ENCODE measurements at regions not wholly inside any gene's neighbourhood (a gene's known extent, or its start where the extent isn't known, plus 50 kb on each side); places are given as distances from the start of the nearest gene placed in this dataset.

DNA sequence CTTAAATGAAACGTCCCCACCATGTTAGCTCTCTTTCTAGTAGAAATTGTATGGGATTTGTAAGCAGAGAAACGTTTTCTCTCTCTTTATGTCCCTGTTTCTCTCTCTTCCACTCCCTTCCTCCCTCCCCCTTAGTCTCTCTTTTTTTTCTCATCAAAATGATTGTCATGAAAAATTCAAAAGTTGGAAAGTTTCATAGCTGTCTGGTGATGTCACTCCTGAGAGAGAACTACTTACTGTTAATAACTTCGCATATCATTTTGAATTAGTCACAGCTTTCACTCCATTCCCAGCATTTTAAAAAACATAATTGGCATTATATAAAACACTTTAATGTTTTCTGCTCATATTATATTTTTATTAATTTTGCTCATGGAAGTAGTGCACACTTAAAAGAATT lies 331.1 kb downstream of the C3orf38 start:
- TF ChIP-seq, protein P1, sequence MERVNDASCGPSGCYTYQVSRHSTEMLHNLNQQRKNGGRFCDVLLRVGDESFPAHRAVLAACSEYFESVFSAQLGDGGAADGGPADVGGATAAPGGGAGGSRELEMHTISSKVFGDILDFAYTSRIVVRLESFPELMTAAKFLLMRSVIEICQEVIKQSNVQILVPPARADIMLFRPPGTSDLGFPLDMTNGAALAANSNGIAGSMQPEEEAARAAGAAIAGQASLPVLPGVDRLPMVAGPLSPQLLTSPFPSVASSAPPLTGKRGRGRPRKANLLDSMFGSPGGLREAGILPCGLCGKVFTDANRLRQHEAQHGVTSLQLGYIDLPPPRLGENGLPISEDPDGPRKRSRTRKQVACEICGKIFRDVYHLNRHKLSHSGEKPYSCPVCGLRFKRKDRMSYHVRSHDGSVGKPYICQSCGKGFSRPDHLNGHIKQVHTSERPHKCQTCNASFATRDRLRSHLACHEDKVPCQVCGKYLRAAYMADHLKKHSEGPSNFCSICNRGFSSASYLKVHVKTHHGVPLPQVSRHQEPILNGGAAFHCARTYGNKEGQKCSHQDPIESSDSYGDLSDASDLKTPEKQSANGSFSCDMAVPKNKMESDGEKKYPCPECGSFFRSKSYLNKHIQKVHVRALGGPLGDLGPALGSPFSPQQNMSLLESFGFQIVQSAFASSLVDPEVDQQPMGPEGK (CRISPR knock-in tag; IDR thresholded peaks at IDR 0.05; ENCODE audit: borderline replicate concordance): no peak
- no peak for TF ChIP-seq BACH2 (CRISPR knock-in tag; IDR thresholded peaks at IDR 0.05; ENCODE audit: borderline replicate concordance)
- TF ChIP-seq ZFP3 (CRISPR knock-in tag; IDR thresholded peaks at IDR 0.05): no peak
- TF ChIP-seq, protein P2, sequence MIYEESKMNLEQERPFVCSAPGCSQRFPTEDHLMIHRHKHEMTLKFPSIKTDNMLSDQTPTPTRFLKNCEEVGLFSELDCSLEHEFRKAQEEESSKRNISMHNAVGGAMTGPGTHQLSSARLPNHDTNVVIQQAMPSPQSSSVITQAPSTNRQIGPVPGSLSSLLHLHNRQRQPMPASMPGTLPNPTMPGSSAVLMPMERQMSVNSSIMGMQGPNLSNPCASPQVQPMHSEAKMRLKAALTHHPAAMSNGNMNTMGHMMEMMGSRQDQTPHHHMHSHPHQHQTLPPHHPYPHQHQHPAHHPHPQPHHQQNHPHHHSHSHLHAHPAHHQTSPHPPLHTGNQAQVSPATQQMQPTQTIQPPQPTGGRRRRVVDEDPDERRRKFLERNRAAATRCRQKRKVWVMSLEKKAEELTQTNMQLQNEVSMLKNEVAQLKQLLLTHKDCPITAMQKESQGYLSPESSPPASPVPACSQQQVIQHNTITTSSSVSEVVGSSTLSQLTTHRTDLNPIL (CRISPR knock-in tag; IDR thresholded peaks at IDR 0.05; ENCODE audit: low read depth): no peak
- TF ChIP-seq RARB (CRISPR knock-in tag; IDR thresholded peaks at IDR 0.05): no peak
- TF ChIP-seq, protein P3, sequence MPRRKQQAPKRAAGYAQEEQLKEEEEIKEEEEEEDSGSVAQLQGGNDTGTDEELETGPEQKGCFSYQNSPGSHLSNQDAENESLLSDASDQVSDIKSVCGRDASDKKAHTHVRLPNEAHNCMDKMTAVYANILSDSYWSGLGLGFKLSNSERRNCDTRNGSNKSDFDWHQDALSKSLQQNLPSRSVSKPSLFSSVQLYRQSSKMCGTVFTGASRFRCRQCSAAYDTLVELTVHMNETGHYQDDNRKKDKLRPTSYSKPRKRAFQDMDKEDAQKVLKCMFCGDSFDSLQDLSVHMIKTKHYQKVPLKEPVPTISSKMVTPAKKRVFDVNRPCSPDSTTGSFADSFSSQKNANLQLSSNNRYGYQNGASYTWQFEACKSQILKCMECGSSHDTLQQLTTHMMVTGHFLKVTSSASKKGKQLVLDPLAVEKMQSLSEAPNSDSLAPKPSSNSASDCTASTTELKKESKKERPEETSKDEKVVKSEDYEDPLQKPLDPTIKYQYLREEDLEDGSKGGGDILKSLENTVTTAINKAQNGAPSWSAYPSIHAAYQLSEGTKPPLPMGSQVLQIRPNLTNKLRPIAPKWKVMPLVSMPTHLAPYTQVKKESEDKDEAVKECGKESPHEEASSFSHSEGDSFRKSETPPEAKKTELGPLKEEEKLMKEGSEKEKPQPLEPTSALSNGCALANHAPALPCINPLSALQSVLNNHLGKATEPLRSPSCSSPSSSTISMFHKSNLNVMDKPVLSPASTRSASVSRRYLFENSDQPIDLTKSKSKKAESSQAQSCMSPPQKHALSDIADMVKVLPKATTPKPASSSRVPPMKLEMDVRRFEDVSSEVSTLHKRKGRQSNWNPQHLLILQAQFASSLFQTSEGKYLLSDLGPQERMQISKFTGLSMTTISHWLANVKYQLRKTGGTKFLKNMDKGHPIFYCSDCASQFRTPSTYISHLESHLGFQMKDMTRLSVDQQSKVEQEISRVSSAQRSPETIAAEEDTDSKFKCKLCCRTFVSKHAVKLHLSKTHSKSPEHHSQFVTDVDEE (CRISPR knock-in tag; IDR thresholded peaks at IDR 0.05): no peak
- no peak for TF ChIP-seq ARNTL (CRISPR knock-in tag; IDR thresholded peaks at IDR 0.05; ENCODE audit: borderline replicate concordance, low read depth)
- no peak for TF ChIP-seq PPARA (CRISPR knock-in tag; IDR thresholded peaks at IDR 0.05; ENCODE audit: borderline replicate concordance)
- TF ChIP-seq ZNF70 (CRISPR knock-in tag; IDR thresholded peaks at IDR 0.05): no peak
- TF ChIP-seq ZC3H10 (CRISPR knock-in tag; IDR thresholded peaks at IDR 0.05): no peak
- no peak for TF ChIP-seq ZFP30 (CRISPR knock-in tag; IDR thresholded peaks at IDR 0.05)
- TF ChIP-seq, protein P4, sequence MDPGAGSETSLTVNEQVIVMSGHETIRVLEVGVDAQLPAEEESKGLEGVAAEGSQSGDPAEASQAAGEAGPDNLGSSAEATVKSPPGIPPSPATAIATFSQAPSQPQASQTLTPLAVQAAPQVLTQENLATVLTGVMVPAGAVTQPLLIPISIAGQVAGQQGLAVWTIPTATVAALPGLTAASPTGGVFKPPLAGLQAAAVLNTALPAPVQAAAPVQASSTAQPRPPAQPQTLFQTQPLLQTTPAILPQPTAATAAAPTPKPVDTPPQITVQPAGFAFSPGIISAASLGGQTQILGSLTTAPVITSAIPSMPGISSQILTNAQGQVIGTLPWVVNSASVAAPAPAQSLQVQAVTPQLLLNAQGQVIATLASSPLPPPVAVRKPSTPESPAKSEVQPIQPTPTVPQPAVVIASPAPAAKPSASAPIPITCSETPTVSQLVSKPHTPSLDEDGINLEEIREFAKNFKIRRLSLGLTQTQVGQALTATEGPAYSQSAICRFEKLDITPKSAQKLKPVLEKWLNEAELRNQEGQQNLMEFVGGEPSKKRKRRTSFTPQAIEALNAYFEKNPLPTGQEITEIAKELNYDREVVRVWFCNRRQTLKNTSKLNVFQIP (CRISPR knock-in tag; IDR thresholded peaks at IDR 0.05; ENCODE audit: borderline replicate concordance, low read depth): no peak
- TF ChIP-seq TOX (CRISPR knock-in tag; IDR thresholded peaks at IDR 0.05; ENCODE audit: borderline replicate concordance): no peak
- no peak for TF ChIP-seq OSR1 (CRISPR knock-in tag; IDR thresholded peaks at IDR 0.05)

All from SK-N-SH treated with all-trans-retinoic acid at 6 μM for 48 hours (cell line).